ENCODE measurements at regions not wholly inside any gene's neighbourhood (a gene's known extent, or its start where the extent isn't known, plus 50 kb on each side); places are given as distances from the start of the nearest gene placed in this dataset.
"Not testable (repeated sequence)": the region's sequence is repeated elsewhere in the genome, so short reads cannot be mapped to it uniquely, and the experiment has no call there.

DNA sequence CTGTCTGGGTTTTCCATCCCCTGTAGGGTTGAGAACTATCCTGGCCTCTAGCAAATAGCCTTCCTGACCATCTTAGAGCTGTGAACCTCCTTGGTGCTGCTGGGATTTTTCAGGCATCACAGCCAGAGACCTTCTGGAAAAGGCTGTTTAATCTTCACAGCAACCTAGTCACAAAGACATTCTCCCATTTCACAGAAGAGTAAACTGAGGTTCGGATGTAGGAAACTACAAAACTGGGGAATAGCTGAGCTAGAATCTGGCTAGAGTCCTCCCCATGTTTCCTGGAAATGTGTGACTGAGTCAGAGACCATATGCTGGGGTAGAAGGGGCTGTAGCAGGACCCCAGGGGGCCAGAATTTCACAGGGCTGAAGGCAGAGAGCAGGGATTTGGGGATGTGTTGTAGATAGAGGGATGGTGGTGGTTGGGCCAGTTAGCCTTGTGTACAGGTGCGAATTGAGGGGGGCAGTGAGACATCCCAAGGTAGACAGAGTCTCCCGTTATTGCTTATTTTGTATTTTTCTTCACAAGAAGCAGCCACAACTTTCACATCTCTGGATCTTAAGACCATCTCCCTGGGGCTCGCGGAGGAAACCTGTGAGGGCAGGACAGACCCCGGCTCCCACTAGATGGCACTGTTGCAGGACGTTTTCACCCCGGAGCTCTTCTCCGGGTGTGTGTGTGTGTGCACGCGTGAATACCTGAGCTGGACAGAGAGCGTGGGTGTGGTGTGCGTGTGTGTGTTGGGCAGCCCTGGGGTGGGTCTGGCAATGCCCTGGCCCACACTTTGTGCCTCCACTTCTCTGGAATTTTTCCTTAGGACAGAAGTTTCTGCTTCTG, 66.9 kb upstream of the PRR23C start:
- no peaks in the 10 kb centered on the region for H3K9me3 ChIP-seq
- H3K36me3 ChIP-seq, result no peaks in the 10 kb centered on the region
- H3K27me3 ChIP-seq, result no peaks in the 10 kb centered on the region
- H3K4me3 ChIP-seq (ENCODE audit: low read depth in 1 of 2, low read length in 1 of 2), result no peak overlapping the region
- TF ChIP-seq, protein P1, sequence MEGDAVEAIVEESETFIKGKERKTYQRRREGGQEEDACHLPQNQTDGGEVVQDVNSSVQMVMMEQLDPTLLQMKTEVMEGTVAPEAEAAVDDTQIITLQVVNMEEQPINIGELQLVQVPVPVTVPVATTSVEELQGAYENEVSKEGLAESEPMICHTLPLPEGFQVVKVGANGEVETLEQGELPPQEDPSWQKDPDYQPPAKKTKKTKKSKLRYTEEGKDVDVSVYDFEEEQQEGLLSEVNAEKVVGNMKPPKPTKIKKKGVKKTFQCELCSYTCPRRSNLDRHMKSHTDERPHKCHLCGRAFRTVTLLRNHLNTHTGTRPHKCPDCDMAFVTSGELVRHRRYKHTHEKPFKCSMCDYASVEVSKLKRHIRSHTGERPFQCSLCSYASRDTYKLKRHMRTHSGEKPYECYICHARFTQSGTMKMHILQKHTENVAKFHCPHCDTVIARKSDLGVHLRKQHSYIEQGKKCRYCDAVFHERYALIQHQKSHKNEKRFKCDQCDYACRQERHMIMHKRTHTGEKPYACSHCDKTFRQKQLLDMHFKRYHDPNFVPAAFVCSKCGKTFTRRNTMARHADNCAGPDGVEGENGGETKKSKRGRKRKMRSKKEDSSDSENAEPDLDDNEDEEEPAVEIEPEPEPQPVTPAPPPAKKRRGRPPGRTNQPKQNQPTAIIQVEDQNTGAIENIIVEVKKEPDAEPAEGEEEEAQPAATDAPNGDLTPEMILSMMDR (IDR thresholded peaks at IDR 0.05), result no peak
- H3K27ac ChIP-seq, result no peak overlapping the region
- H3K4me1 ChIP-seq (ENCODE audit: control insufficient read depth in 1 of 2, insufficient read depth in 1 of 2, low read depth in 1 of 2, low read length in 1 of 2), result peaks cover 3 to 9% of the 10 kb centered on the region in 2 experiments

DNA sequence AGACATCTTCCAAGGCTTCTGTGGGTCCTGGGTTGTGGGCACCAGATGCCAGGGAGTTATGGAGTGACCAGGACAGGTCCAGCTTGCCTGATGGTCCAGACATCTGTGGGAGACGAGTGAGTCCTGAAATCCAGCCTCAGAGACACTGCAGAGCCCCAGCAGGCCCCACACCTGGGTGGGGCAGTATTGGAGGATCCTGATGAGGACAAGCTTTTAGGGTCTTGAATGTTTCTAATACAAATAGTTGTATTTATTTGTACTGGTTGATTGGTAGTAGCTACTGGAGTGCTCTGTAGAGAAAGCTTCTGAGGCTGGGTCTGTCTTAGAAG, 67.5 kb upstream of the PRR23C start:
- Histone ChIP-seq H3K36me3 (no peaks in the 10 kb centered on the region), H3K4me1 (ENCODE audit: control insufficient read depth in 1 of 2, insufficient read depth in 1 of 2, low read depth in 1 of 2, low read length in 1 of 2) (peaks cover 3 to 12% of the 10 kb centered on the region in 2 experiments), H3K27me3 (no peaks in the 10 kb centered on the region), H3K27ac (no peak overlapping the region), H3K4me3 (ENCODE audit: low read depth in 1 of 2, low read length in 1 of 2) (no peak overlapping the region), H3K9me3 (no peaks in the 10 kb centered on the region)
- TF ChIP-seq, protein P1 (IDR thresholded peaks at IDR 0.05), result no peak

DNA sequence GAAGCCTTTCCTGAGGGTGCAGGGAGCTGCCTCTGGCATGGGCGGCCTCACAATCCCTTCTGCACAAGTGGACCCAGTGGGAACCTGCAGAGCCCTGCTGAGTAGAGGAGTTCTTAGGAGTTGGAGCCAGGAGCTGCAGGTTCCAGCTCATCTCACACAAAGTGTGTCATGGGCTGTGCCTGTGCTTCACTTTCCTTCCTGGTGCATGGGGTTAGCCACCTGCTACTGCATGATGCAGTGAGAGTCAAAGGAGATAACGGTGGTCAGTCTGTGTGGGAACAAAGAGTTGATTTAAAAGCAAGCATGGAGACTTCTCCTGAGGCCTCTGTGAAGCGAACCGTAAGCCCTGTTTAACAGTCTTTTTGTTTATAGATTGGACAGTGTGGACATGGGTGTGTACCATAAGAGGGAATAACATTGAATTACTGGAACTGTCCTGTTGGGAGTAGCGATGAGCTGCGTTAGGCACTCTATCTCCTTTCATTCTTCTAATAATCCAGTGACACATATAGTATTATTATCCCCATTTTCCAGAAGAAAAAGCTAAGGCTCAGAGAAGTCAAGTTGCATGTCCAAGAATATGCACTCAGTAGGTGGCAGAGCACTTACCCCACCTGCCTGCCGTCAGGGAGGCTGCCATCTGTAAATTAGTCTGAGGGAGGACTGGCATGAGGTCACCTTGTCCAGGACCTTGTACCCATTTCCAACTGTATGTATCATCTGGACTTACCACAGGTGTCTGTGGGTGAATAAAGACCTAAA, 68.7 kb upstream of the PRR23C start:
- TF ChIP-seq, protein P1 (IDR thresholded peaks at IDR 0.05), result no peak
- no peaks in the 10 kb centered on the region for H3K27me3 ChIP-seq

DNA sequence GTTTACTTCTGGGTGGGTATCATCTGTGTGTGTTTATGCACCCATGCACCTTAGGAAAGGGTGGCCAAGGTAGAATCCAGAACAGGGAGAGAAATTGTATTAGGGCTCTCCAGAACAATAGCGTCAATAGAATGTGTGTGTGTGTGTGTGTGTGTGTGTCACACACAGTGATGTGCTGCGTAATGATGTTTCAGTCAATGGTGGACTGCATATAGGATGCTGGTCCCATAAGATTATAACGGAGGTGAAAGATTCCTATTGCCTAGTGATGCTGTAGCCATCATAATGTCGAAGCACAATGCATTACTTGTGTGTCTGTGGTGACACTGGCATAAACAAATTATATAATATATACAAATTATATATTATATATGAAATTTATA, 69.3 kb upstream of the PRR23C start:
- H3K27ac ChIP-seq, result no peak overlapping the region
- no peak overlapping the region for H3K4me3 ChIP-seq (ENCODE audit: low read depth in 1 of 2, low read length in 1 of 2)
- H3K36me3 ChIP-seq, result no peaks in the 10 kb centered on the region
- H3K4me1 ChIP-seq (ENCODE audit: control insufficient read depth in 1 of 2, insufficient read depth in 1 of 2, low read depth in 1 of 2, low read length in 1 of 2), result peaks cover 9 to 18% of the 10 kb centered on the region in 2 experiments
- TF ChIP-seq, protein P1 (IDR thresholded peaks at IDR 0.05), result no peak
- no peaks in the 10 kb centered on the region for H3K27me3 ChIP-seq
- no peaks in the 10 kb centered on the region for H3K9me3 ChIP-seq

More for the DNA sequence above, 68.7 kb upstream of the PRR23C start:
- Histone ChIP-seq H3K4me1 (ENCODE audit: control insufficient read depth in 1 of 2, insufficient read depth in 1 of 2, low read depth in 1 of 2, low read length in 1 of 2) (peaks cover 3 to 13% of the 10 kb centered on the region in 2 experiments), H3K9me3 (no peaks in the 10 kb centered on the region), H3K36me3 (no peaks in the 10 kb centered on the region), H3K4me3 (ENCODE audit: low read depth in 1 of 2, low read length in 1 of 2) (no peak overlapping the region), H3K27ac (no peak overlapping the region)

DNA sequence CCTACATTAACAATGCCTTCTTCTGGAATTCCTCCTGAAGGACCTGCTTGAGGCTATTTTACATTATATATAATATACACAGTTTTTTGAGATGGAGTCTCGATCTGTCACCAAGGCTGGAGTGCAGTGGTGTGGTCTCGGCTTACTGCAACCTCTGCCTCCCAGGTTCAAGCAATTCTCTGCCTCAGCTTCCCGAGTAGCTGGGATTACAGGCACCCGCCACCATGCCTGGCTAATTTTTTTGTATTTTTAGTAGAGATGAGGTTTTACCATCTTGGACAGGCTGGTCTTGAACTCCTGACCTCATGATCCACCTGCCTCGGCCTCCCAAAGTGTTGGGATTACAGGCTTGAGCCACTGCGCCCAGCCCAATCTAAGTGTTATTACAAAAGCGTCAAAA, 71.9 kb upstream of the PRR23C start:
- not testable (repeated sequence) for H3K27ac ChIP-seq; H3K9me3 ChIP-seq; H3K36me3 ChIP-seq; H3K4me3 ChIP-seq (ENCODE audit: low read depth in 1 of 2, low read length in 1 of 2); H3K27me3 ChIP-seq
- H3K4me1 ChIP-seq (ENCODE audit: control insufficient read depth in 1 of 2, insufficient read depth in 1 of 2, low read depth in 1 of 2, low read length in 1 of 2), result peaks cover 35 to 44% of the 10 kb centered on the region in 2 experiments

DNA sequence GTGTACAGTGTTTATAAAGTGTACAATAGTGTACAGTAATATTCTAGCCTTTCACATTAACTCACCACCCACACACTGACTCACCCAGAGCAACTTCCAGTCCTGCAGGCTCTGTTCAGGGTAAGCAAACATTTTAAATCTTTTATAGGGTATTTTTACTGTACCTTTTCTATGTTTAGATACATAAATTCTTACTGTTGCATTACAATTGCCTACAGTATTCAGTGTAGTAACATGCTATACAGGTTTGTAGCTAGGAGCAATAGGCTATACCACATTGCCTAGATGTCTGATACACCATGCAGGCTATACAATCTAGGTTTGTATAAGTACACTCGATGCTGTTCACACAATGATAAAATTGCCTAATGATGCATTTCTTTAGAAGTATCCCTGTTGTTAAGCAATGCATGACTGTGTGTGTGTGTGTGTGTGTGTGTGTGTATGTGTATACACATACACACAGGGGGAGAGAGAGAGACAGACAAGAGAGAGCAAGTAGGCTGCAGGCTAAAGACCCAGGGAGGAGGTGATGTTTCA, 72.5 kb upstream of the PRR23C start:
- no peak overlapping the region for H3K27ac ChIP-seq
- H3K4me1 ChIP-seq (ENCODE audit: control insufficient read depth in 1 of 2, insufficient read depth in 1 of 2, low read depth in 1 of 2, low read length in 1 of 2), result peaks cover 38 to 44% of the 10 kb centered on the region in 2 experiments
- no peaks in the 10 kb centered on the region for H3K9me3 ChIP-seq
- TF ChIP-seq, protein P1 (IDR thresholded peaks at IDR 0.05), result no peak
- no peaks in the 10 kb centered on the region for H3K36me3 ChIP-seq
- H3K4me3 ChIP-seq (ENCODE audit: low read depth in 1 of 2, low read length in 1 of 2), result no peak overlapping the region
- H3K27me3 ChIP-seq, result no peaks in the 10 kb centered on the region

All from neutrophil (primary cell).